Prostate gland (tissue), 2 donors: ENCODE measurements at regions not wholly inside any gene's neighbourhood (a gene's known extent, or its start where the extent isn't known, plus 50 kb on each side); places are given as distances from the start of the nearest gene placed in this dataset.
A peak's percentile ranks its signal among the peaks of the same experiment; 100 is the strongest.

Experiments used
- DNase-seq: peaks from one replicate; pipeline ENCODE4 v3.0.0-alpha.2; 2019; ENCODE audit warnings: low spot score
- H3K27ac ChIP-seq, 2 donors: fragments of 200-600 bp; sonication (generic); 2 replicates each; pipeline ENCODE4 v1.5.1; 2017 to 2019
- H3K27me3 ChIP-seq: fragments of 200-600 bp; sonication (generic); replicated peaks from 2 replicates; pipeline ENCODE4 v1.5.1; 2019; ENCODE audit not compliant: insufficient read depth
- H3K36me3 ChIP-seq, 2 donors: fragments of 200-600 bp; sonication (generic); 1 replicate in 1 of 2; 2 replicates in 1 of 2; pipeline versions ENCODE4 v1.5.1 to v1.8.1; 2017 to 2019
- H3K4me1 ChIP-seq: fragments of 200-600 bp; sonication (generic); replicated peaks from 2 replicates; pipeline ENCODE4 v1.5.1; 2019
- H3K4me3 ChIP-seq, 2 donors: fragments of 200-600 bp; sonication (generic); 2 replicates each; pipeline ENCODE4 v1.5.1; 2017 to 2019
- H3K9me3 ChIP-seq: fragments of 200-600 bp; sonication (generic); 2 replicates; pipeline ENCODE4 v1.5.1; 2017
- POLR2A ChIP-seq: fragments of 450-650 bp; IDR thresholded peaks from one replicate; pipeline ENCODE4 v1.6.1; 2016; ENCODE audit warnings: antibody characterized with exemption, mild to moderate bottlenecking
- POLR2AphosphoS5 ChIP-seq: sonication (generic); formaldehyde crosslinking; IDR thresholded peaks from one replicate; pipeline ENCODE4 v1.6.1; 2017; ENCODE audit warnings: antibody characterized with exemption
- WGBS: methylation state at CpG from one replicate; pipeline ENCODE4 v1.1.5; 2018; 5-methylcytosine and 5-hydroxymethylcytosine counted together
- intact Hi-C: fragments of 100-400 bp; cut with DNase I; formaldehyde crosslinking; loops from one replicate; pipeline ENCODE4 v1.14.2; 2022
- TF ChIP-seq, protein P1 (sequence below), 4 experiments: fragments of 200-600 bp in 2 of 4; fragments of 450-650 bp in 2 of 4; sonication (generic) in 2 of 4; IDR thresholded peaks; 1 replicate in 3 of 4; 2 replicates in 1 of 4; pipeline ENCODE4 v1.5.1; 2016 to 2019; ENCODE audit warnings: antibody characterized with exemption in 4 of 4, mild to moderate bottlenecking in 2 of 4, moderate library complexity in 2 of 4

DNA sequence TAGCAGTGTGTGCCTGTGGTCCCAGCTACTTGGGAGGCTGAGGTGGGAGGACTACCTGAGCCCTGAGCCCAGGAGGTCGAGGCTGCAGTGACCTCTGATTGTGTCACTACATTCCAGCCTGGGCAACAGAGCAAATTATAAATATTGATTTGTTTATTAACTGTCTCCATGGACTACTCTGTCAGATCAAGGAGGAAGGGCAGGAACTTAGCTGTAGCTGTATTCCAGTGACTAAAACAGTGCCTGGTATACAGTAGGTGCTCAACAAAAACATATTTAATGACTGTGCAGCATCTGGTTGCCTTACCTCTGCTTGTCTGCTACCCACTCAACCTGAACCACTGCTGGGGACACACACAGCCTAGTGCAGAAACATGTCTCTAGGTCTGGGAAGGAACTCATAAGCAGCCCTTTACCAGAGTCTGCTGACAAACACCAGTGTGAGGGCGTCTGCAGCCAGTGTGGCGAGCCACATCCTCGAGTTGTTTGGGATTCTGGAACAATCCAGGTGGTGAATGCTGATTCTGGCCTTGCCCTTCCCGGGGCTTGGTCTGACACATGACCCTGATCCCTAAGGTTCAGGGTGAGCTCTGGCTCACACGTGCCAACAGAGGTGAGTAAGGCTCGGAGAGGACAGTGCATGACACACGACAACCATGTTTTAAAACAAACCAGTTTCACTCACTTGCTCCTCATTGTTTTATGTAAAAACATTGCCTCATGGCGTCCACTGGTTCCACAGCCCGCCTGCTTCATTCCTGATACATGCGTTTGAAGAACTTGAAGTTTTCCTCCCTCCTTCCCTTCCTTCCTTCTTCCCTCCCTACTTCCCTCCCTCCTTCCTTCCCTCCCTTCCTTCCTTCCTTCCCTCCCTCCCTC is 117.9 kb upstream of the ZNF217 start:
- H3K27me3 ChIP-seq: no peaks in the 10 kb centered on the region
- TF ChIP-seq, protein P1, sequence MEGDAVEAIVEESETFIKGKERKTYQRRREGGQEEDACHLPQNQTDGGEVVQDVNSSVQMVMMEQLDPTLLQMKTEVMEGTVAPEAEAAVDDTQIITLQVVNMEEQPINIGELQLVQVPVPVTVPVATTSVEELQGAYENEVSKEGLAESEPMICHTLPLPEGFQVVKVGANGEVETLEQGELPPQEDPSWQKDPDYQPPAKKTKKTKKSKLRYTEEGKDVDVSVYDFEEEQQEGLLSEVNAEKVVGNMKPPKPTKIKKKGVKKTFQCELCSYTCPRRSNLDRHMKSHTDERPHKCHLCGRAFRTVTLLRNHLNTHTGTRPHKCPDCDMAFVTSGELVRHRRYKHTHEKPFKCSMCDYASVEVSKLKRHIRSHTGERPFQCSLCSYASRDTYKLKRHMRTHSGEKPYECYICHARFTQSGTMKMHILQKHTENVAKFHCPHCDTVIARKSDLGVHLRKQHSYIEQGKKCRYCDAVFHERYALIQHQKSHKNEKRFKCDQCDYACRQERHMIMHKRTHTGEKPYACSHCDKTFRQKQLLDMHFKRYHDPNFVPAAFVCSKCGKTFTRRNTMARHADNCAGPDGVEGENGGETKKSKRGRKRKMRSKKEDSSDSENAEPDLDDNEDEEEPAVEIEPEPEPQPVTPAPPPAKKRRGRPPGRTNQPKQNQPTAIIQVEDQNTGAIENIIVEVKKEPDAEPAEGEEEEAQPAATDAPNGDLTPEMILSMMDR (IDR thresholded peaks at IDR 0.05): no peak
- TF ChIP-seq POLR2A: no peak
- TF ChIP-seq POLR2AphosphoS5: no peak
- no peaks in the 10 kb centered on the region for H3K9me3 ChIP-seq
- no peaks in the 10 kb centered on the region for H3K36me3 ChIP-seq
- DNase-seq: no peak
- H3K4me3 ChIP-seq: no peak overlapping the region
- H3K4me1 ChIP-seq: no peaks in the 10 kb centered on the region
- WGBS: 83% methylated on average over 11 of the region's 11 CpGs
- intact Hi-C loops: no loop called here
- H3K27ac ChIP-seq: no peak overlapping the region

DNA sequence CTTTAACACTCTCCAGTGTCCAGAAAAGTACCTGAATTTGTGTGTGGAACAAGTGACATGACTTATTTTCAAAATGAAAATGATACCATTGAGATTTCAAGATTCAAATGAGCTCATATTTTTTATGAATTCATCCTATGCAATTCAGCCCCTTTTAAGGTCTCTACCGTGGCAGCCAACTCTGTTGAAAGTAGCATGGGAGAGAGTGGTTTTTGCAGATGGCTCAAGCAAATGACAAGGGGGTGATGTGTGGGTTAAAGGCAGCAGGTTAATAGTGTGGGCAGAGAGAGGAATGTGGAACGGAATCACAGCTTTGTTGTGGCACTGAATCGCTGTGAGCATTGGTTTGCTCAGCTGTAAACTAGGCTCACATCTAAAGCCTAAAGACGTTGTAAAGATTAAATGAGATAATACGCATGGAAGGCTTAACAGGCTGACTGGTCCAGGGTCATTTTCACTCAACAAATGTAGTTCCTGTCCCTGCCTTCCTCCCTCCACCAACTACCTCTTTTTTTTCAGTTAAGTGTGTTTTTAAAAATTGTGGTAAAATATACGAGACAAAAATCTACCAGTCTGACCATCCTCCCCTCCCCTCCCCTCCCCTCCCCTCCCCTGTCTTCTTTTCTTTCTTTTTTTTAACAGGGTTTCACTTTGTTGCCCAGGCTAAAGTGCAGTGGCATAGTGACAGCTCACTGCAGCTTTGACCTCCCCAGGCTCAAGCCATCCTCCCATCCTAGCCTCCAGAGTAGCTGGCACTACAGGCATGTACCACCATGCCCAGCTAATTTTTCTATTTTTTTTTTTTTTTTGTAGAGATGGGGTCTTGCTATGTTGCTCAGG is 114.7 kb upstream of the ZNF217 start:
- no peaks in the 10 kb centered on the region for H3K4me1 ChIP-seq
- no peaks in the 10 kb centered on the region for H3K36me3 ChIP-seq
- intact Hi-C loops: no loop called here
- no peaks in the 10 kb centered on the region for H3K9me3 ChIP-seq
- no peak for DNase-seq
- TF ChIP-seq POLR2A: no peak
- TF ChIP-seq POLR2AphosphoS5: no peak
- TF ChIP-seq, protein P1 (IDR thresholded peaks at IDR 0.05): no peak
- H3K27ac ChIP-seq: peak overlapping the region in 1 of 2 donors; percentile 44
- H3K27me3 ChIP-seq: no peaks in the 10 kb centered on the region
- no peak overlapping the region for H3K4me3 ChIP-seq
- 24% methylated on average over 6 of the region's 6 CpGs for WGBS

DNA sequence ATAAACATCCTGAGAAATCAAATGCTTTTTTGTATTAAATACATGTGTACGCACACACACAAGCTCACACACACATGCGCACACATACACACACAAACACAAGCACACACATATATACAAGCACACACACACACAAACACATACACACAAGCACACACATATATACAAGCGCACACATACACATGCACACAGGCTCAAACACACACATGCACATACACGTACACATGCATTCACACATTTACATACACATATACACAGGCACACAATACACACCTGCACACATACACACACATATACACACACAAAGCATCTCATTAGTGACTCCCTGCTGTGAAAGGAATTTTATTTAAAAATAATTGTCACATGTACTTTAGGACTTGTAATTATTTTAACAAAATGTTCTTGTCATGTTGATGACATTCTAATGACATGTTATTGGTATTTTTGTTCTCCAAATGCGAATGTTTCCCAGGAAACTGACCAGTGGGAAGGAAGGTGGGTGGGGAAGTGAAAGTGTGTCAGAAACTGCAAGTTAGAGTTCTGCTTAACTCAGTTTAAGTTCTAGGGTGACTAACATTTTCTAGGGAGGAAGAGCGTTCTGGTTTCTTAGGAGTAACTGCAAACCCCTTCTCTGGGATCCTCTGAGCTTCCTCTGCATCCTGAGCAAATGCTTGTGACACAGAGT is 113.9 kb upstream of the ZNF217 start:
- WGBS: 48% methylated on average over 6 of the region's 6 CpGs
- Histone ChIP-seq H3K4me1 (no peaks in the 10 kb centered on the region), H3K27ac (peak overlapping the region in 1 of 2 donors; percentile 44), H3K9me3 (no peaks in the 10 kb centered on the region), H3K36me3 (no peaks in the 10 kb centered on the region), H3K4me3 (no peak overlapping the region), H3K27me3 (no peaks in the 10 kb centered on the region)
- TF ChIP-seq, protein P1 (IDR thresholded peaks at IDR 0.05): no peak
- no peak for TF ChIP-seq POLR2A
- no peak for DNase-seq
- intact Hi-C loops: no loop called here

DNA sequence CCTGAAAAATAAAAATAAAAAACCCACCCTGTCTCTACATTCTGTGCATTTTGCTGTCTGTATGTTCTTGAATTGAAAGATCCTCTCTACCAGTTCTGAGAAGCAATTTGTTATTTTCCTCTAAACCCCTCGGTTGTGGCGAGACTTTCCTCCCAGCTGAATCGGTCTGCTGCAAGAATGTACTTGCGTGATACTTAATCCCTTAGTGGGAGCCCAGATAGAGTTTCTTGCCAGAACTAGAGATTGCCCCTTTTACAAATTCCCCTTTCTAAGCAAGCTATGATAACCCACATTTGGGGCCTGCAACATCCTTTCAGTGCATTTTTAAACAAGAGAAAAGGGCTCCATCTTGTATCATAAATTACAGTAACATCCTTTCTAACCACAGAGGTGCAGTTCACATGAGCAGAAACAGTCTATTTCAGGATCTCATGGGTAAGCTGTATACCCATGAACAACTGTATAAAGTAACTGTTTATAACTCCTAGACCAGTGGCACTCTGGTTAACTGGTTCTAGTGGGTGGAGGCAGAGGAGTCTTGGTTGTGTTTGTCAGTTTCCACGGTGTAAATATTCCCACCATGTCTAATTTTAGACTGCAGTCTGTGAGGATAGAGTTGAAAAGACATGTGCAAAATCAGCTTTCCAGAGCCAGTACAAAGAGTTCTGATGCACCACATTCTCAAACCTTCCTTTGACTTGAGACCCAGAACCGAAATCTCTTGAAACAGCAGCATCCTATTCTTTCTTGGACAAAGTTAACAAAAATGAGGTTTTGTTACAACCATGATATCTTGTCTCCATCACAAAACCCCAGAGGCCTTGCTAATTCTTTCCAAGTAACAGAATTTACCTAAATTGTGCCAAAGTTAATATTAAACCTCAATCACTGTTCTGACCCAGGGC is 113.1 kb upstream of the ZNF217 start:
- intact Hi-C loops: no loop called here

More for the DNA sequence above, 113.1 kb upstream of the ZNF217 start:
- WGBS: 24% methylated on average over 6 of the region's 6 CpGs
- no peak overlapping the region for H3K4me3 ChIP-seq
- no peaks in the 10 kb centered on the region for H3K4me1 ChIP-seq
- no peaks in the 10 kb centered on the region for H3K36me3 ChIP-seq
- TF ChIP-seq POLR2A (no peak), POLR2AphosphoS5 (no peak)
- TF ChIP-seq, protein P1 (IDR thresholded peaks at IDR 0.05): no peak
- no peaks in the 10 kb centered on the region for H3K27me3 ChIP-seq
- no peaks in the 10 kb centered on the region for H3K9me3 ChIP-seq
- no peak for DNase-seq
- H3K27ac ChIP-seq: no peak overlapping the region
